SK-N-SH (cell line): ENCODE measurements at regions not wholly inside any gene's neighbourhood (a gene's known extent, or its start where the extent isn't known, plus 50 kb on each side); places are given as distances from the start of the nearest gene placed in this dataset.

Experiments
- CTCF ChIP-seq: fragments of 200-600 bp; sonication (generic); IDR thresholded peaks from 2 replicates; pipeline ENCODE4 v1.6.1; 2017; ENCODE audit warnings: antibody characterized with exemption, mild to moderate bottlenecking, moderate library complexity
- EP300 ChIP-seq, 2 experiments: IDR thresholded peaks; 2 replicates each; pipeline versions ENCODE4 v1.4.0 to v1.6.1; 2012; ENCODE audit warnings: borderline replicate concordance in 1 of 2, low read depth in 1 of 2, low read length in 1 of 2
- MAX ChIP-seq: IDR thresholded peaks from 2 replicates; pipeline ENCODE4 v1.4.0; 2012; ENCODE audit warnings: low read depth
- MXI1 ChIP-seq: IDR thresholded peaks from 2 replicates; pipeline ENCODE4 v1.6.1; 2012; ENCODE audit warnings: mild to moderate bottlenecking, low read depth, low read length, improper control_type of control experiment
- NRF1 ChIP-seq: IDR thresholded peaks from 2 replicates; pipeline ENCODE4 v1.6.1; 2012; ENCODE audit warnings: low read depth, mild to moderate bottlenecking, low read length
- POLR2AphosphoS5 ChIP-seq: IDR thresholded peaks from 2 replicates; pipeline ENCODE4 v1.6.1; 2012; ENCODE audit warnings: low read depth, low read length
- RAD21 ChIP-seq: IDR thresholded peaks from 2 replicates; pipeline ENCODE4 v1.6.1; 2012; ENCODE audit warnings: mild to moderate bottlenecking, low read length
- RFX5 ChIP-seq: IDR thresholded peaks from 2 replicates; pipeline ENCODE4 v1.6.1; 2012; ENCODE audit warnings: mild to moderate bottlenecking, improper control_type of control experiment, low read length
- TAF1 ChIP-seq: IDR thresholded peaks from 2 replicates; pipeline ENCODE4 v1.6.1; 2012; ENCODE audit warnings: low read depth, mild to moderate bottlenecking, low read length, moderate library complexity, borderline replicate concordance
- ZBTB33 ChIP-seq: IDR thresholded peaks from 2 replicates; pipeline ENCODE4 v1.4.0; 2012; ENCODE audit warnings: low read depth, borderline replicate concordance
- TF ChIP-seq, protein P1 (sequence below): IDR thresholded peaks from 2 replicates; pipeline ENCODE4 v1.6.1; 2012; ENCODE audit warnings: mild to moderate bottlenecking, low read depth, low read length, moderate library complexity

- TF ChIP-seq CTCF = no peak
- TF ChIP-seq, protein P1, sequence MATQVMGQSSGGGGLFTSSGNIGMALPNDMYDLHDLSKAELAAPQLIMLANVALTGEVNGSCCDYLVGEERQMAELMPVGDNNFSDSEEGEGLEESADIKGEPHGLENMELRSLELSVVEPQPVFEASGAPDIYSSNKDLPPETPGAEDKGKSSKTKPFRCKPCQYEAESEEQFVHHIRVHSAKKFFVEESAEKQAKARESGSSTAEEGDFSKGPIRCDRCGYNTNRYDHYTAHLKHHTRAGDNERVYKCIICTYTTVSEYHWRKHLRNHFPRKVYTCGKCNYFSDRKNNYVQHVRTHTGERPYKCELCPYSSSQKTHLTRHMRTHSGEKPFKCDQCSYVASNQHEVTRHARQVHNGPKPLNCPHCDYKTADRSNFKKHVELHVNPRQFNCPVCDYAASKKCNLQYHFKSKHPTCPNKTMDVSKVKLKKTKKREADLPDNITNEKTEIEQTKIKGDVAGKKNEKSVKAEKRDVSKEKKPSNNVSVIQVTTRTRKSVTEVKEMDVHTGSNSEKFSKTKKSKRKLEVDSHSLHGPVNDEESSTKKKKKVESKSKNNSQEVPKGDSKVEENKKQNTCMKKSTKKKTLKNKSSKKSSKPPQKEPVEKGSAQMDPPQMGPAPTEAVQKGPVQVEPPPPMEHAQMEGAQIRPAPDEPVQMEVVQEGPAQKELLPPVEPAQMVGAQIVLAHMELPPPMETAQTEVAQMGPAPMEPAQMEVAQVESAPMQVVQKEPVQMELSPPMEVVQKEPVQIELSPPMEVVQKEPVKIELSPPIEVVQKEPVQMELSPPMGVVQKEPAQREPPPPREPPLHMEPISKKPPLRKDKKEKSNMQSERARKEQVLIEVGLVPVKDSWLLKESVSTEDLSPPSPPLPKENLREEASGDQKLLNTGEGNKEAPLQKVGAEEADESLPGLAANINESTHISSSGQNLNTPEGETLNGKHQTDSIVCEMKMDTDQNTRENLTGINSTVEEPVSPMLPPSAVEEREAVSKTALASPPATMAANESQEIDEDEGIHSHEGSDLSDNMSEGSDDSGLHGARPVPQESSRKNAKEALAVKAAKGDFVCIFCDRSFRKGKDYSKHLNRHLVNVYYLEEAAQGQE = no peak
- TF ChIP-seq MAX = no peak
- TF ChIP-seq MXI1 = no peak
- no peak for TF ChIP-seq POLR2AphosphoS5
- TF ChIP-seq ZBTB33 = no peak
- no peak for TF ChIP-seq RFX5
- no peak for TF ChIP-seq NRF1
- no peak for TF ChIP-seq TAF1
- TF ChIP-seq EP300 (IDR thresholded peaks at IDR 0.05; ENCODE audit: borderline replicate concordance in 1 of 2, low read depth in 1 of 2, low read length in 1 of 2) = no peak
- TF ChIP-seq RAD21 = no peak
These were observed 66.7 kb upstream of the STXBP5L start for GRCh38 chr3:120841264-120841663.
